Stimulated activated CD8-positive, alpha-beta memory T cell treated with anti-CD3 and anti-CD28 coated beads, Interleukin-2, amount 100 ng/mL, for 48 hours (primary cell): ENCODE measurements at regions not wholly inside any gene's neighbourhood (a gene's known extent, or its start where the extent isn't known, plus 50 kb on each side); places are given as distances from the start of the nearest gene placed in this dataset.
A peak's percentile ranks its signal among the peaks of the same experiment; 100 is the strongest.

Experiments
- DNase-seq, 2 donors: peaks; one replicate each; pipeline ENCODE4 v3.0.0-alpha.2; 2020; ENCODE audit warnings: low read depth in 2 of 2

GRCh38 chr3:10583798-10584708 lies 78.7 kb upstream of the ATP2B2 start:
- no peak for DNase-seq

- DNase-seq, result no peak
These were observed 80.6 kb upstream of the ATP2B2 start for GRCh38 chr3:10585945-10586344.

- DNase-seq, result peak in 1 of 2 donors; percentile 10
These were observed 89.5 kb upstream of the ATP2B2 start for GRCh38 chr3:10594915-10595314.

GRCh38 chr3:10596746-10597448 lies 91.5 kb upstream of the ATP2B2 start:
- DNase-seq, result no peak

GRCh38 chr3:10597733-10598132 lies 92.3 kb upstream of the ATP2B2 start:
- no peak for DNase-seq

- DNase-seq, result no peak
These were observed 93.6 kb upstream of the ATP2B2 start for GRCh38 chr3:10599017-10599416.

GRCh38 chr3:10599444-10599843 lies 94.1 kb upstream of the ATP2B2 start:
- no peak for DNase-seq

GRCh38 chr3:10600296-10600714 lies 94.9 kb upstream of the ATP2B2 start:
- no peak for DNase-seq

- DNase-seq, result no peak
These were observed 95.3 kb upstream of the ATP2B2 start for GRCh38 chr3:10600726-10601125.

- no peak for DNase-seq
These were observed 95.9 kb upstream of the ATP2B2 start for GRCh38 chr3:10601151-10601856.

- no peak for DNase-seq
These were observed 96.5 kb upstream of the ATP2B2 start for GRCh38 chr3:10601857-10602230.

GRCh38 chr3:10602271-10602670 lies 96.9 kb upstream of the ATP2B2 start:
- DNase-seq, result no peak

GRCh38 chr3:10602769-10603768 lies 97.7 kb upstream of the ATP2B2 start:
- peak; percentile 7 to 31 for DNase-seq

- DNase-seq, result no peak
These were observed 103.7 kb upstream of the ATP2B2 start for GRCh38 chr3:10609134-10609533.

- no peak for DNase-seq
These were observed 108.8 kb upstream of the ATP2B2 start for GRCh38 chr3:10614168-10614567.

- DNase-seq, result no peak
These were observed 110.3 kb upstream of the ATP2B2 start for GRCh38 chr3:10615715-10616114.

- no peak for DNase-seq
These were observed 110.9 kb upstream of the ATP2B2 start for GRCh38 chr3:10616321-10616720.

- no peak for DNase-seq
These were observed 114.8 kb upstream of the ATP2B2 start for GRCh38 chr3:10619989-10620832.

- DNase-seq, result no peak
These were observed 115.4 kb upstream of the ATP2B2 start for GRCh38 chr3:10620833-10621082.

GRCh38 chr3:10623578-10624275 lies 118.3 kb upstream of the ATP2B2 start:
- DNase-seq, result no peak
